ENCODE measurements at regions not wholly inside any gene's neighbourhood (a gene's known extent, or its start where the extent isn't known, plus 50 kb on each side); places are given as distances from the start of the nearest gene placed in this dataset.

DNA sequence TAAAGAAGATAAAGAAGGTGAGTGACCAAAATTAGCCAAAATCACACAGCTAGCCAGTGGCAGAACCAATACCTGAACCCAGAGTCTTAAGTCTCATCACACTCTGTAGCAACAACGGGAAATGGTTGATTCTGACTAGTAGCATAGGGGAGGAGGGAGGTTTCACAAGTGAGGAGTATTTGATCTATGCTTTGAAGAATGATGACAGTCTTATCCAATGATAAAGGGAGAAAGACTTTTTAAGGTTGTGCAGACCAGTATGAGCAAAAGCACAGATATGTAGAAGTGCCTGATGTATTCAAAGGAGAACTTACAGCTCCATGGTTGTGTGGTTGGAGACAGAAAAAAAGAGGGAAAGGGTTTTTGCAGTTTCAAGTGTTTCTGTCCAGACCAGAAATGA lies 50.7 kb upstream of the LINC00305 start:
- TF ChIP-seq POLR2A (IDR thresholded peaks at IDR 0.05), result no peak
- TF ChIP-seq, protein P1, sequence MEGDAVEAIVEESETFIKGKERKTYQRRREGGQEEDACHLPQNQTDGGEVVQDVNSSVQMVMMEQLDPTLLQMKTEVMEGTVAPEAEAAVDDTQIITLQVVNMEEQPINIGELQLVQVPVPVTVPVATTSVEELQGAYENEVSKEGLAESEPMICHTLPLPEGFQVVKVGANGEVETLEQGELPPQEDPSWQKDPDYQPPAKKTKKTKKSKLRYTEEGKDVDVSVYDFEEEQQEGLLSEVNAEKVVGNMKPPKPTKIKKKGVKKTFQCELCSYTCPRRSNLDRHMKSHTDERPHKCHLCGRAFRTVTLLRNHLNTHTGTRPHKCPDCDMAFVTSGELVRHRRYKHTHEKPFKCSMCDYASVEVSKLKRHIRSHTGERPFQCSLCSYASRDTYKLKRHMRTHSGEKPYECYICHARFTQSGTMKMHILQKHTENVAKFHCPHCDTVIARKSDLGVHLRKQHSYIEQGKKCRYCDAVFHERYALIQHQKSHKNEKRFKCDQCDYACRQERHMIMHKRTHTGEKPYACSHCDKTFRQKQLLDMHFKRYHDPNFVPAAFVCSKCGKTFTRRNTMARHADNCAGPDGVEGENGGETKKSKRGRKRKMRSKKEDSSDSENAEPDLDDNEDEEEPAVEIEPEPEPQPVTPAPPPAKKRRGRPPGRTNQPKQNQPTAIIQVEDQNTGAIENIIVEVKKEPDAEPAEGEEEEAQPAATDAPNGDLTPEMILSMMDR (IDR thresholded peaks at IDR 0.05), result no peak

Data from Peyer's patch (tissue), 4 donors.